Hepatocyte (in vitro differentiated cells): ENCODE measurements at regions not wholly inside any gene's neighbourhood (a gene's known extent, or its start where the extent isn't known, plus 50 kb on each side); places are given as distances from the start of the nearest gene placed in this dataset.
"Not testable (repeated sequence)": the region's sequence is repeated elsewhere in the genome, so short reads cannot be mapped to it uniquely, and the experiment has no call there.

Experiments used
- CTCF ChIP-seq: fragments of 200-600 bp; sonication (generic); IDR thresholded peaks from 2 replicates; pipeline ENCODE4 v1.5.1; 2016; ENCODE audit warnings: antibody characterized with exemption, mild to moderate bottlenecking; ENCODE audit not compliant: poor library complexity
- EZH2 ChIP-seq: fragments of 200-600 bp; sonication (generic); IDR thresholded peaks from 2 replicates; pipeline ENCODE4 v1.6.1; 2016; ENCODE audit warnings: antibody characterized with exemption, mild to moderate bottlenecking, borderline replicate concordance

DNA sequence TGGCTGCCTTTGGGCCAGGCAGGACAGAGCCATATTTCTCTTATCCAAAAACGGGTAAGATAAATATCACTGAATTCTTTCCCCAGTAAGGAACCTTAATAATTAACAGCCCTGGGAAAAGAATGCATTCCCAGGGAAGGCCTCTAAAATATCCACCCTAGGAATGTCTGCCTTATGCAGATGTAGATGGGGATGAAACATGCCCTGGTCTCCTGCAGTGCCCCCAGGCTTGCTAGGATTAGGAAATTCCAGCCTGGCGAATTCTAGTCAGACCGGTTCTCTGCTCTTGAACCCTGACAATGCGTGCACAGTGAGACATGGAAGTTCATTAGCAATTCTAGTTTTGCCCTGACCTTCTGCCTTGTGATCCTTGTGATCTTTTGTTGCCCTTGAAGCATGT lies 663.7 kb downstream of the GABRG1 start:
- not testable (repeated sequence) for TF ChIP-seq EZH2, CTCF
